ENCODE measurements at regions not wholly inside any gene's neighbourhood (a gene's known extent, or its start where the extent isn't known, plus 50 kb on each side); places are given as distances from the start of the nearest gene placed in this dataset.

DNA sequence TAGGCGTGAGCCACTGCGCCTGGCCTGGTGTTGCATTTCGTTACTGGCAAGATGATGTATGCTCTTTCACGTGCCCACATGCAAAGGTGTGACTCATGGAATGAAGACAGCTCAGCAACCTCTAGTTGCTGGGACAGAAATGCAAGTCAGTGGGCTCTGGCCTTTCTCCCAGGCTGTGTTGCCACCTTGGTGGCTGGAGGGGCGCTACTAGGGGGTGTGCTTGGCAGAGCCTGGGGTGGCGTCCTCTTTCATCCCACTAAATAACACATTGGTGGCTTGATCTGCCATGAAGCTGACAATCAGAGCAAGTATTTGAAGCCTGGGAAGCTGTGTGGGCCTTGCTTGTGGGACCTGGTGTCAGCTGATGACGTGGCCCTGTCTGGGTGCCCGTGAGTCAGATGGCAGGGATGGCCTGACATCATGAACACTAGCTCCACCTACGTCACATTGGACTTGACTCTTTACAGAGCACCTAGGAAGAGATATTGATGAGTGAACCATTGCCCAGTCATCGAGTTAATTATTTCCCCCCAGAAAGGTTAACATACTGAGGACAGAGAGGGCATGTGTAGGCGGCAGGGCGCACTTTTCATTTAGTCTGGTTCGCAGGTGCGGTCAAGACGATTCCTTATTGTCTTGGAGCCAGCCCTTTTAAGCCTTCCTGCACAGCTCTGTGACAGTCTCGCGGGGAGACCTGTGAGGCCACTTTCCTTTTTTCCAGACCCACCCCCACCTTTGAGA, 154.2 kb downstream of the TM9SF2 start:
- H2BK120ac ChIP-seq (replicated peaks; ENCODE audit: low read depth, low read length), result peak overlapping the region; percentile 8
- H3K4me3 ChIP-seq (ENCODE audit: extremely low read depth in 1 of 4, insufficient read depth in 2 of 4, low read depth in 3 of 4, low read length in 4 of 4), result no peak overlapping the region
- peak overlapping the region; percentile 75; the same call in 1 of the 2 replicates for H2BK20ac ChIP-seq (ENCODE audit: low read length)
- H3K23ac ChIP-seq (ENCODE audit: insufficient read length), result no peak overlapping the region
- no peak overlapping the region for H3K56ac ChIP-seq (replicated peaks; ENCODE audit: insufficient read length, low read depth, low read length)
- POLR2A ChIA-PET (ENCODE audit: partially characterized antibody), result interaction anchor here (0.5 to 4.0 kb wide), 9 partner anchors 28 to 336 kb away, joined by 3 to 63 read pairs (median 3); no protein-coding TSS in a partner anchor
- peak overlapping the region; percentile 5 for H4K5ac ChIP-seq (ENCODE audit: insufficient read length, low read depth, low read length)
- H3K14ac ChIP-seq (ENCODE audit: insufficient read length), result no peak overlapping the region
- no peak for FAIRE-seq
- peak overlapping the region; percentile 69; the same call in 1 of the 2 replicates for H2BK5ac ChIP-seq (ENCODE audit: low read depth, low read length)
- H3K4me2 ChIP-seq (ENCODE audit: insufficient read depth in 1 of 2, low read depth in 2 of 2, low read length in 2 of 2), result no peak overlapping the region
- CTCF ChIA-PET (ENCODE audit: partially characterized antibody), result interaction anchor here (0.6 to 8.3 kb wide), 73 partner anchors 9 to 1461 kb away, joined by 3 to 92 read pairs (median 5); partner anchors contain the start of genes CLYBL, PCCA and ZIC2
- no peak for DNase-seq (ENCODE audit: low read depth in 1 of 2, low spot score in 2 of 2)
- no peak overlapping the region for H3K27ac ChIP-seq (ENCODE audit: low read depth, low read length)
- H3K23me2 ChIP-seq (ENCODE audit: low read depth, low read length), result no peaks in the 10 kb centered on the region; the same call in 1 of the 2 replicates
- H4K91ac ChIP-seq (replicated peaks; ENCODE audit: insufficient read length, low read length), result peak overlapping the region; percentile 95
- H3K27me3 ChIP-seq (replicated peaks in 1 of 4; ENCODE audit: control insufficient read depth in 3 of 4, extremely low read depth in 1 of 4, insufficient read depth in 3 of 4, low read length in 3 of 4), result no peaks in the 10 kb centered on the region
- no peaks in the 10 kb centered on the region for H3K79me1 ChIP-seq (ENCODE audit: low read depth, low read length)
- H3K36me3 ChIP-seq (ENCODE audit: control insufficient read depth in 2 of 4, insufficient read depth in 4 of 4, low read length in 3 of 4), result no peaks in the 10 kb centered on the region
- 82% methylated on average over 17 of the region's 17 CpGs; no CpG with 5 or more reads in 1 of the 2 experiments for WGBS, 2 experiments (ENCODE audit: extremely low coverage in 1 of 2, insufficient coverage in 1 of 2, insufficient read length in 1 of 2, insufficient replicate concordance in 2 of 2, low coverage in 1 of 2, low lambda C conversion rate in 2 of 2, missing lambda C conversion rate in 1 of 2)
- TF ChIP-seq POLR2AphosphoS5 (IDR thresholded peaks at IDR 0.05; ENCODE audit: low read depth, low read length) (no peak), ASH2L (IDR thresholded peaks at IDR 0.05; ENCODE audit: low read length) (no peak), RBBP5 (IDR thresholded peaks at IDR 0.05; ENCODE audit: borderline replicate concordance, low read depth, low read length) (no peak), SUZ12 (IDR thresholded peaks at IDR 0.05; ENCODE audit: low read length) (no peak), SP1 (IDR thresholded peaks at IDR 0.05; ENCODE audit: low read depth, low read length) (no peak)
- H4K8ac ChIP-seq (ENCODE audit: extremely low read depth, insufficient read depth, low read length), result no peak overlapping the region; the same call in 1 of the 2 replicates
- no peak overlapping the region for H2AK5ac ChIP-seq (ENCODE audit: low read depth, low read length)
- H3K4ac ChIP-seq (replicated peaks; ENCODE audit: insufficient read length, low read depth, low read length), result peak overlapping the region; percentile 41
- peak overlapping the region; percentile 34 for H3K18ac ChIP-seq (ENCODE audit: extremely low read depth, low read length)
- H3K9me3 ChIP-seq (ENCODE audit: insufficient read depth in 2 of 2, low read depth in 1 of 2, low read length in 1 of 2), result no peaks in the 10 kb centered on the region
- no peak overlapping the region for H2AFZ ChIP-seq (ENCODE audit: low read length)
- H3K79me2 ChIP-seq (ENCODE audit: control insufficient read depth in 1 of 2, insufficient read depth in 2 of 2, low read length in 2 of 2), result 0 out of 4 replicates have a peak, but pooled peaks cover 0 to 6% of the 10 kb centered on the region in 2 experiments
- H2BK15ac ChIP-seq (ENCODE audit: low read length), result no peak overlapping the region
- no peaks in the 10 kb centered on the region for H4K20me1 ChIP-seq (replicated peaks in 1 of 2; ENCODE audit: control insufficient read depth in 1 of 2, insufficient read depth in 2 of 2, low read length in 2 of 2)
- H2BK12ac ChIP-seq (ENCODE audit: low read depth, low read length), result peak overlapping the region; percentile 91
- no peak overlapping the region for H3K9ac ChIP-seq (replicated peaks in 1 of 4; ENCODE audit: extremely low read depth in 1 of 4, low read depth in 3 of 4, low read length in 3 of 4)
- H3K4me1 ChIP-seq (replicated peaks in 1 of 4; ENCODE audit: control insufficient read depth in 3 of 4, insufficient read depth in 4 of 4, low read length in 3 of 4), result peaks cover 10 to 23% (median 18%) of the 10 kb centered on the region in 4 experiments

Data from H1 (cell line).